NCI-H146 treated with DMSO at 0.1 percent for 48 hours (cell line): ENCODE measurements at regions not wholly inside any gene's neighbourhood (a gene's known extent, or its start where the extent isn't known, plus 50 kb on each side); places are given as distances from the start of the nearest gene placed in this dataset.
A peak's percentile ranks its signal among the peaks of the same experiment; 100 is the strongest.

Source experiments
- DNase-seq: peaks from one replicate; lab custom pipeline; 2025; ENCODE audit not compliant: unreplicated experiment; lab: John Stamatoyannopoulos, UW

GRCh38 chr10:61157182-61157581 lies 213.2 kb upstream of the RHOBTB1 start:
- DNase-seq: no peak

DNA sequence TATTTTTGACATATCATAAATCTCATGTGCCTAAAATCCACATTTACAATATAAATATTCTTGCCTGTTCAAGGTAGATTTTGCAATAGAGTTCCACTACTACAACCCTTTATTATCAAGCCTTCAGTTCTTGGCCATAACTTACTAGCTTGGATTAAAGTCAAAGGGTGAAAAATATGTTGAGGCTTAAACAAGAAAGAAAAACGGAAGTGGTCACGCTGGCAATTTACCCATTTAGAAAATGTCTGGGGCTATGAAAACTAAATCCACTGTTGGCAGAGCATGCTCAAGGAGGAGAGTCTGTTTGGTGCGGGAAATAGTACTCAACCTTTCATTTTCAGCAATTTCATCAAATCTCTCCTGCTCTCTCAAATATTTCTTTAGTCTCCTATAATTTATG lies 209.8 kb upstream of the RHOBTB1 start:
- DNase-seq: no peak

DNA sequence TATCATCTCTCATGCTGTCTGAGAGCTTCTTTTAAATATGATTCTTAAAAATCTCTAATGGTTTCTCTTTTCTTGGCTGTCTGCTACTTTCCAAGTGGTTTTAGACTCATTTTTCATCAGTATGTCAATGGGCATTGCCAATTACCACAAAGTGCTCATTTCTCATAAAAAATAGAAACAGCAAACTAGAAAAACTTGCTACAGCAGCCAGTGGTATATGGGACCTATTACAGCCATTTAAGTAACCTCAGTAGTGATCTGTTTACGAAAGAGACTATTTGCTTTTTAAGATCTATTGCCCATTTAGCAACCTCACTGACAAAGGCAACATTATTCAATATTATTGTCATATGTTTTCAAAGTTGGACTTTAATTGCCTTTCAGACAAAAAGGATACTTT lies 207.1 kb upstream of the RHOBTB1 start:
- no peak for DNase-seq

GRCh38 chr10:61148451-61148850 lies 204.5 kb upstream of the RHOBTB1 start:
- DNase-seq: no peak

DNA sequence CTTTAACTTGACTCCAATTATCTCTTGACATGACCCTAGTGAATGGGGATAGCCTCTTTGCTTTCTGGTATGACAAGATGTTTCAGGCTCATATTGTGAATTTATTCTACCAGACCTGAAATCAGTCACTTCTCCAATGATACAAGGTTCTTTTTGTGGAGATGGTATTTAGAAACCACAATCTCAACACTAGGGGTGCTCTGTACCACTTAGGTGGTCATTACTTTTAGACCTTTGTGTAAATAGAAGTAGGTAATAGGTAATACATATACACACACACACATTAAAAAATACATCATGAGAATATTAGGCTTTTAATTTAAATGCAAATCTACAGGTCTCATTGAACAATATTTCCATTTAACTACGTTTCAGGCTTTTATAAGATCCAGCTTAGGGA lies 199.0 kb upstream of the RHOBTB1 start:
- no peak for DNase-seq

DNA sequence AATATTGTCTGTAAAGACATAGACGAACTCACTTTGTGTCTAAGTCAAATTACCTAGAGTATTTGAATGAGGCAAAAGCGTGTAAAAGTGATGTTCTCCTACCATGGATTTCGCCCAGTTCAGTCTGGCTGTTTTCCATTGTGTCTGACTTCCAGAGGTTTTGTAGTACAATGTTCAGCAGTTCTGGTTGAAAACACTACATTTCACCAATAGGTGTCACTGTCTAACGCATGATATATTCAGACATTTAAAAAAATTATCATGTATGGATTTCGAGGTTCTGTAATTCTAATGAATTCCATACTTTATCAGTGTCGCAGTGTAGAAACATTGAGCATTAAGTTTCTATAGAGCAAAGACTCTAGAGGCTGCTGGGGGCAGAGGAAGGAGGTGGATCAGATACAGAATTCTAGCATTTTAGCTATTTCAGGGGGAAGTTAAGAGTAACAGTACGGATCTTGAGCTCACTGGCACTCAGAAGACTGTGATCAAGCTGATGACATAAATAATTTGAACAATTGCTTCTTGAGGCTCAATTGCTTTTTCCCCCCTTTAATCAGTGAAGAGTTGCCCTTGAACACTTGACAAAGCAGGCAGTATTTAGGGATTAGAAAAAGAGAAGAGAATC lies 196.9 kb upstream of the RHOBTB1 start:
- DNase-seq: peak; percentile 43

- DNase-seq: no peak
Observed at GRCh38 chr10:61139592-61139953, 195.6 kb upstream of the RHOBTB1 start.

- no peak for DNase-seq
Observed at GRCh38 chr10:61138708-61139591, 195.0 kb upstream of the RHOBTB1 start.

DNA sequence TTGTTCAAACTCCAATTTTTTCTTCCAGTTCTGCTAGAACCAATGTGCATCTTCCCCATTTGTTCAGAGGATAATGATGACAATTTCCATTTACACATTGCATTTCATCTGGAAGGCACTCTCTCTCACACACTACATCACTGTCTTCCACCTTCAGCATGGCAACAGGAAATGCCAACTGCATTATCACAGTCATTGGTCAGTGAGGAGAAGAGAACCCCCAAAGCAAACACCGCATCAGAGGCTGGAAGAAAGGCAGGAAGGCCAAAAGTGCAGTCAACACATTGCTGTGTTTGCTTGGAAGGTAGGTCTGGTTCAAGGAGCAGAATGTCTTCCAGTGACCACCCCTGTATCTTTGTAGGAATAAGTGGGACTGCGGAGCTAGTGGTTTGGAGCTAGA lies 192.2 kb upstream of the RHOBTB1 start:
- DNase-seq: no peak

DNA sequence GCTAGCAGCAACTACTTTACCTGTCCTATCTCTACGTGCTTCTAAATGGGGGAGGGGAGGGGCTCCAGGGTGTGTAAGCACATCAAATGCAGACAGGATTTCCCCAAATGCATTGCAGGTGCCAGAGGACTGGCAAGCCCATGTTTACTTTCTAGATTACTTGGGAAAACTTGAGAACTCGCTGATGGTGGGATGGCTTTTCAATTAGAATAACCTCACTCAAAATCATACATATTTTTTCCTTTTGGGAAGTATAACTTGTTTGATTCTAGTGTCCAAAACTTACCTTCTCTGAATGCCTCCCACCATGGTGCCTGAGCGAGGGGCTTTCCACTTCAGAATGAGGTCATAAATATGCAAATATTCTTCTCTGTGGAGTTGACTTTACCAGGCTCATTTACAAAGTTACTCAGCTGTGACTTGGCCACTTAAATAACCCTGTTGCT lies 191.3 kb upstream of the RHOBTB1 start:
- DNase-seq: no peak

GRCh38 chr10:61130366-61130765 lies 186.4 kb upstream of the RHOBTB1 start:
- DNase-seq: no peak

DNA sequence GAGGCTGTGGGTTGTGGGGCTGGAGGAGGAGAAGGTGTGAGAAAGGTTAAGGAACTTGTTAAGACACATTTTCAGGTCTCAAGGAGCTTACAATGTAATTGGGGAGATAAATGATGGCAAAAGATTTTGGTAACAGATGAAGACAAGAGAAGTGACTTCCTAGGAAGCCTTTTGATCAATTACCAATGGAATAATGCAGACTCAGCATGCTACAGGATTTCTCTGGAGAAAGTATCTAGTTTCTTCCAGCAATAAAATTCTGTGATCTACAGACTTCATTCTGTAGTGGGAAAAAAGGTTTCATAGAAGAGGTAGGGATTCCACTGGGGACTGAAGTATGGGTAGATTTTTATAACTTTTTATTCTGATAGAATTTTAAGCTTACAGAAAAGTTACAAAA lies 184.2 kb upstream of the RHOBTB1 start:
- no peak for DNase-seq

DNA sequence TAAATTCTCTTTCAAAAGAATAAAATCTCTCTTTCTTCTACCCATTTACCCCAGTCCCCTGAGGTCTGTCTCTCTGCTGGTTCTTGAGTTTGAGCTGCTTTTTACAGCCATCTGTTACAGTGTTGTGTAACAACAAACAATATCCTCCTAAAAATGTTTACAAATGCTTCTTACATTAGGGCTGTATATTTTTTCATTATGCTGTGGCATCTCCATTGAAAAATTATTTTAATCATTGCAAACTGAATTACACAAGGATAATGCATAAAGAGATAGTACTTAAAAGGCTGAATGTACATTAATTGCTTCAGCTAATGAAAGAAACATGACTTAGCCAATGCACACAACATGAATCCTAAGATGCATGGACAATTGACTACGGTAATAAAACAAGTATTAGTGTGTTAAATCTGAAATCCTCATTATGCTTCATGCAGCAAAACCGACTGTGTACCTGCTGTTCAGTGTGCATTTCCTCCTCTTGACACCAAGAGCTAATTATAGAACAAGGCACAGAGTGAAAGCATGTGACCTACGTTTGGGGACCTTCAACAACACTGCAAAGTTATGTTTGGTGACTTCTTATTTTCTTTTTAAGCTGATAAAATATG lies 181.7 kb upstream of the RHOBTB1 start:
- no peak for DNase-seq

GRCh38 chr10:61124756-61125530 lies 181.0 kb upstream of the RHOBTB1 start:
- no peak for DNase-seq

GRCh38 chr10:61120805-61121204 lies 176.8 kb upstream of the RHOBTB1 start:
- no peak for DNase-seq

DNA sequence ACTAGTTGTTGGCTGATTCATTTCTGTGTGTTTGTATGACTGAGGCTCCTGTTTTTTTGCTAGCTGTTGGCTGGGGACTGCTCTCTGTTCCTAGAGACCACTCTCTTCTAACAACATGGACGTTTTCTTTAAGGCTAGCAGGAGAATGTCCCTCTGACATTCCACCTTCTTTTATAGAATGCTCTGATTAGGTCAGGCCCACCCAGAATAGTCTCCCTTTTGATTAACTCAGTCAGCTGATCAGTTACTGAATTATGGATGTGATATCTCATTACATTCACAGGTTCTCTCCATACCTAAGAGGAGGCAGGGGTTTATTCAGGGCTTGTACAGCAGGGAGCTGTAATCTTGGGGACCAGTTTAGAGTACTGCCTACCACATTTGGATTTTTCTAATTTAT lies 175.6 kb upstream of the RHOBTB1 start:
- DNase-seq: no peak

GRCh38 chr10:61115897-61116296 lies 171.9 kb upstream of the RHOBTB1 start:
- no peak for DNase-seq

DNA sequence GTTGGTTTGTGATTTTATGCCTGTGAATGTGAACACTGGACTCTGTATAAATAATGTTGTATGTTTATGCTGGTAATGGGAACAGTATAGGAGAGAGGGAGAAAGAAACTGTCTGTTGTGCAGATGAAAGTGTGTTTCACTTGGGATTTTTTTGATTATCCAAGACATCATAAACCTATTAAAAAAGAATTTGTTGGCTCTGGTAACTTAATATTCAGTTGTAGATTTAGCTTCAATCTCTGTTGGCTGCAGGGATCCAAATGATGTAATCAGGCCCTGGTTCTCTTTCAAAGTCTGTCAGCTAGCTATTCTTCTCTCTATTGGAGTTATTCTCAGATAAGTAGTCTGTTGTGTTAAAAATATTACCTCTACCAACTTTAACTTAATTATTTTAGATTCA lies 168.8 kb upstream of the RHOBTB1 start:
- DNase-seq: no peak

DNA sequence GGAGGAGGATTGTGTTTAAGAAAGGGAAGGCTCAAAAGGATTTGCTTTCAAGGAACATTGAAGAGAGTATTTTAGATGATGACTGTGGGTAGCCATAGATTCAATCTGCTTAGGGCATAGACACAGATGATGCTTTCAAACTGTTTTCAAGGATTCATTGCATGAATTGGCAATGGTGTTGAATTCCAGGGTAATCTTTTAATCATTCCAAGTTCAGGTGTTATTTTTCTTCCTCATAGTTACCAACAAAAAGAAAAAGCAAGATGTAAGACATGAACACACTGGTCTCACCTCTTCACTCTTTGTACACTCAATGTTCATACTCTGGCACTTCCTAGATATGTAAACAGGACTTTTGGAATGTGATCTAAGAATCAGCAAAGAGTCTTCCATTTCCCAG lies 167.0 kb upstream of the RHOBTB1 start:
- no peak for DNase-seq

DNA sequence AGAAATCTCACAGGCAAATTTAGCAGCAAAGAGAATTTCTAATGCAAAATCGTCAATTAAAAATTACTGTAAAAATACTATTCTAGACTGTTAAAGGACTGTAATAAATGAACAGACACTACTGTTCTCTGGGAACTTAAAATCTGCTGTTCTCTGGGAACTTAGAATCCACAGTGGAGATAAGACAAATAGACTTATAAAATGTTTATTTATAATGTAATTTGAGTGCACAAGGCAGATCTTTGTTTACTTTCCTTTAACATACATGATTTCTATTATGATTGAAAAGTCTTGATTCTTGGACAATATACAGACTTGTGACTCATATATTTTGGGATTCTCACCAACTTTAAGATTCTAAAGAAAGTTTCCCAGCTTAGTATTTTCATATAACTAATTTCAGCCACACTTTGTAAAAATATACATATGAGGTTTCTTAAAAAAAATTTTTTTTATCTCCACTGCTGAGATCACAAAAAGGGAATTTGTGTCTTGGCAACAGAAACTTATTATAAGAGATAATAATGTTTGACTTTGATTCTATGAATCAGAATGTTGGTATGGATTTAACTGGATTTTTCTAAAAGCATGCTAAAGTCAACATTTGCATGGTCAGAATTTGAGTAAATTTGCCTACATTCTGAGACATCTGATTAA lies 166.3 kb upstream of the RHOBTB1 start:
- DNase-seq: no peak

DNA sequence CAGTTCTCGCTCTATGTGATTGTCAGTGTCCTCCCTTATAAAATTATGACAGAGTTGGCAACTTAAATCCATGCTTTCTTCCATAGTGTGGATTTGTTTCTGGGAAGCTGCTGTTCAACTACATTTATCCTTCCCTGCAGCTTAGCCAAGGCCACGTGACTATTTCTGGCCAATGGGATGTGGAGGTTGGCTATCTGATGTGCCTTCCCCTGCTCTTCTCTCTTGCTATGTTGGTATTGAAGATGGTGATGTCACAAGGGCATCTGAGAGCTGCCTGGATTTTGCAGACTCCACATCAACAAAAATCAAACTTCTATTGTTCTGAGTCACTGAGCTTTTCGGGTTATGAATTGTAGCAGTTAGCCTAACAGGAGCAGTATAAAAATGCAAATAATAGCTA lies 164.9 kb upstream of the RHOBTB1 start:
- no peak for DNase-seq
